ENCODE measurements at regions not wholly inside any gene's neighbourhood (a gene's known extent, or its start where the extent isn't known, plus 50 kb on each side); places are given as distances from the start of the nearest gene placed in this dataset.

GRCh38 chr13:111528513-111528912 is 208.1 kb downstream of the TEX29 start:
- no peak for TF ChIP-seq POLR2A (IDR thresholded peaks at IDR 0.05)
- TF ChIP-seq, protein P1, sequence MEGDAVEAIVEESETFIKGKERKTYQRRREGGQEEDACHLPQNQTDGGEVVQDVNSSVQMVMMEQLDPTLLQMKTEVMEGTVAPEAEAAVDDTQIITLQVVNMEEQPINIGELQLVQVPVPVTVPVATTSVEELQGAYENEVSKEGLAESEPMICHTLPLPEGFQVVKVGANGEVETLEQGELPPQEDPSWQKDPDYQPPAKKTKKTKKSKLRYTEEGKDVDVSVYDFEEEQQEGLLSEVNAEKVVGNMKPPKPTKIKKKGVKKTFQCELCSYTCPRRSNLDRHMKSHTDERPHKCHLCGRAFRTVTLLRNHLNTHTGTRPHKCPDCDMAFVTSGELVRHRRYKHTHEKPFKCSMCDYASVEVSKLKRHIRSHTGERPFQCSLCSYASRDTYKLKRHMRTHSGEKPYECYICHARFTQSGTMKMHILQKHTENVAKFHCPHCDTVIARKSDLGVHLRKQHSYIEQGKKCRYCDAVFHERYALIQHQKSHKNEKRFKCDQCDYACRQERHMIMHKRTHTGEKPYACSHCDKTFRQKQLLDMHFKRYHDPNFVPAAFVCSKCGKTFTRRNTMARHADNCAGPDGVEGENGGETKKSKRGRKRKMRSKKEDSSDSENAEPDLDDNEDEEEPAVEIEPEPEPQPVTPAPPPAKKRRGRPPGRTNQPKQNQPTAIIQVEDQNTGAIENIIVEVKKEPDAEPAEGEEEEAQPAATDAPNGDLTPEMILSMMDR (IDR thresholded peaks at IDR 0.05) = no peak

Data from sigmoid colon (tissue), 3 donors.